ENCODE measurements at regions not wholly inside any gene's neighbourhood (a gene's known extent, or its start where the extent isn't known, plus 50 kb on each side); places are given as distances from the start of the nearest gene placed in this dataset.
A peak's percentile ranks its signal among the peaks of the same experiment; 100 is the strongest.

DNA sequence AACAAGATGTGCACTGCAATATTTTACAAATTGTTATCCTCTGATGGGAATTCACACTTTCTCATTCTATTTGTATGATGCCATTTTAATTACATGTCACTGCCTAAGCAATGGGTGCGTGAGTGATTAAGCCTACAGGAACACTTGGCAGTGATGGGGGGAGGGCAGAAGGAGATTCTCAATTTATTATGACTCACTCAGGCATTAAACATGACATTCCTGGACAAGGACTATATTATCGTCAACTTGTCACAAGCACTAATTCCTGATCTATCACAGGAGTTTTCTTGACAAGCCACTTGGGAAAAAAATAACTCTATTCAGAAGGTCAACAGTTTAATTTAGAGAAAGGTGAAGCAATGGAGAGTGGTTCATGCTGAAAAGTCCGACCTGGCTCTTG is 556.8 kb downstream of the NSUN3 start:
- Histone ChIP-seq H3K79me2 (ENCODE audit: control insufficient read depth in 1 of 2, insufficient read depth in 2 of 2, low read length in 2 of 2) (no peaks in the 10 kb centered on the region), H3K36me3 (ENCODE audit: control insufficient read depth in 2 of 4, insufficient read depth in 4 of 4, low read length in 3 of 4) (no peaks in the 10 kb centered on the region), H3K79me1 (ENCODE audit: low read depth, low read length) (no peaks in the 10 kb centered on the region), H4K5ac (ENCODE audit: insufficient read length, low read depth, low read length) (no peak overlapping the region), H2BK20ac (ENCODE audit: low read length) (no peak overlapping the region), H3K4ac (replicated peaks; ENCODE audit: insufficient read length, low read depth, low read length) (no peak overlapping the region), H3K27me3 (replicated peaks in 1 of 4; ENCODE audit: control insufficient read depth in 3 of 4, extremely low read depth in 1 of 4, insufficient read depth in 3 of 4, low read length in 3 of 4) (no peaks in the 10 kb centered on the region), H3K4me1 (replicated peaks in 1 of 4; ENCODE audit: control insufficient read depth in 3 of 4, insufficient read depth in 4 of 4, low read length in 3 of 4) (no peaks in the 10 kb centered on the region), H3K9me3 (ENCODE audit: insufficient read depth in 2 of 2, low read depth in 1 of 2, low read length in 1 of 2) (no peaks in the 10 kb centered on the region), H3K27ac (ENCODE audit: low read depth, low read length) (no peak overlapping the region), H3K4me2 (ENCODE audit: insufficient read depth in 1 of 2, low read depth in 2 of 2, low read length in 2 of 2) (no peak overlapping the region), H3K9ac (replicated peaks in 1 of 4; ENCODE audit: extremely low read depth in 1 of 4, low read depth in 3 of 4, low read length in 3 of 4) (no peak overlapping the region), H2BK15ac (ENCODE audit: low read length) (no peak overlapping the region), H4K20me1 (replicated peaks in 1 of 2; ENCODE audit: control insufficient read depth in 1 of 2, insufficient read depth in 2 of 2, low read length in 2 of 2) (no peaks in the 10 kb centered on the region), H2BK120ac (replicated peaks; ENCODE audit: low read depth, low read length) (no peak overlapping the region), H2AFZ (ENCODE audit: low read length) (0 out of 2 replicates have a peak overlapping the region, but pooled peaks have one; percentile 12), H3K56ac (replicated peaks; ENCODE audit: insufficient read length, low read depth, low read length) (no peak overlapping the region), H4K91ac (replicated peaks; ENCODE audit: insufficient read length, low read length) (no peak overlapping the region), H3K4me3 (ENCODE audit: extremely low read depth in 1 of 4, insufficient read depth in 2 of 4, low read depth in 3 of 4, low read length in 4 of 4) (no peak overlapping the region), H3K23me2 (ENCODE audit: low read depth, low read length) (no peaks in the 10 kb centered on the region), H3K23ac (ENCODE audit: insufficient read length) (no peak overlapping the region), H2BK12ac (ENCODE audit: low read depth, low read length) (no peak overlapping the region), H2AK5ac (ENCODE audit: low read depth, low read length) (no peak overlapping the region), H3K14ac (ENCODE audit: insufficient read length) (no peak overlapping the region), H3K18ac (ENCODE audit: extremely low read depth, low read length) (no peak overlapping the region), H2BK5ac (ENCODE audit: low read depth, low read length) (no peak overlapping the region), H4K8ac (ENCODE audit: extremely low read depth, insufficient read depth, low read length) (no peak overlapping the region)
- ChIA-PET POLR2A (ENCODE audit: partially characterized antibody) (no interaction called here), CTCF (ENCODE audit: partially characterized antibody) (no interaction called here)
- 83% methylated on average over 3 of the region's 3 CpGs; no CpG with 5 or more reads in 1 of the 2 experiments for WGBS, 2 experiments (ENCODE audit: extremely low coverage in 1 of 2, insufficient coverage in 1 of 2, insufficient read length in 1 of 2, insufficient replicate concordance in 2 of 2, low coverage in 1 of 2, low lambda C conversion rate in 2 of 2, missing lambda C conversion rate in 1 of 2)
- DNase-seq (ENCODE audit: low read depth in 1 of 2, low spot score in 2 of 2) (no peak), FAIRE-seq (no peak)
- TF ChIP-seq SAP30 (IDR thresholded peaks at IDR 0.05; ENCODE audit: insufficient read depth, insufficient replicate concordance, low read length) (no peak), POLR2A (IDR thresholded peaks at IDR 0.05; ENCODE audit: control extremely low read depth in 1 of 2, low read depth in 2 of 2, low read length in 2 of 2) (no peak), CBX8 (IDR thresholded peaks at IDR 0.05; ENCODE audit: borderline replicate concordance, low read depth, low read length) (no peak), TAF7 (optimal IDR thresholded peaks at IDR 0.05; ENCODE audit: borderline replicate concordance, low read depth, low read length) (no peak)

Data from H1 (cell line).